Right atrium auricular region (tissue), 2 donors: ENCODE measurements at regions not wholly inside any gene's neighbourhood (a gene's known extent, or its start where the extent isn't known, plus 50 kb on each side); places are given as distances from the start of the nearest gene placed in this dataset.

Experiments
- DNase-seq: peaks from one replicate; pipeline ENCODE4 v3.0.0-alpha.2; 2019; ENCODE audit warnings: low spot score
- H3K27ac ChIP-seq, 2 donors: fragments of 200-600 bp; sonication (generic); 1 replicate in 1 of 2; 2 replicates in 1 of 2; pipeline ENCODE4 v1.5.1; 2016 to 2019
- H3K27me3 ChIP-seq, 2 donors: fragments of 200-600 bp; sonication (generic); one replicate each; pipeline versions ENCODE4 v1.5.1 to v1.6.0; 2017 to 2019
- H3K36me3 ChIP-seq: fragments of 200-600 bp; sonication (generic); one replicate; pipeline ENCODE4 v1.5.1; 2016
- H3K4me1 ChIP-seq, 2 donors: fragments of 200-600 bp; sonication (generic); one replicate each; pipeline versions ENCODE4 v1.5.1 to v1.6.0; 2017 to 2019
- H3K4me3 ChIP-seq, 2 donors: fragments of 200-600 bp; sonication (generic); 1 replicate in 1 of 2; 2 replicates in 1 of 2; pipeline ENCODE4 v1.5.1; 2017 to 2019; ENCODE audit warnings: mild to moderate bottlenecking in 1 of 2, moderate library complexity in 1 of 2
- H3K9me3 ChIP-seq, 2 donors: fragments of 200-600 bp; sonication (generic); one replicate each; pipeline ENCODE4 v1.5.1; 2019
- CTCF ChIP-seq, 2 donors: fragments of 200-600 bp; sonication (generic); IDR thresholded peaks; one replicate each; pipeline ENCODE4 v1.5.1; 2019; ENCODE audit warnings: antibody characterized with exemption in 2 of 2

- Histone ChIP-seq H3K27me3 (no peaks in the 10 kb centered on the region), H3K4me1 (no peaks in the 10 kb centered on the region), H3K4me3 (no peak overlapping the region), H3K9me3 (no peaks in the 10 kb centered on the region), H3K36me3 (no peaks in the 10 kb centered on the region), H3K27ac (no peak overlapping the region)
- DNase-seq, result no peak
- TF ChIP-seq CTCF (IDR thresholded peaks at IDR 0.05), result no peak
These were observed 156.2 kb downstream of the CDC5L start for GRCh38 chr6:44543664-44544063.

- no peak for TF ChIP-seq CTCF (IDR thresholded peaks at IDR 0.05)
- DNase-seq, result no peak
- Histone ChIP-seq H3K36me3 (no peaks in the 10 kb centered on the region), H3K27ac (no peak overlapping the region), H3K9me3 (no peaks in the 10 kb centered on the region), H3K4me1 (no peaks in the 10 kb centered on the region), H3K27me3 (no peaks in the 10 kb centered on the region), H3K4me3 (no peak overlapping the region)
These were observed 157.7 kb downstream of the CDC5L start for GRCh38 chr6:44545224-44545623.

- Histone ChIP-seq H3K27me3 (no peaks in the 10 kb centered on the region), H3K9me3 (no peaks in the 10 kb centered on the region), H3K36me3 (no peaks in the 10 kb centered on the region), H3K4me1 (no peaks in the 10 kb centered on the region), H3K4me3 (no peak overlapping the region), H3K27ac (no peak overlapping the region)
- DNase-seq, result no peak
- TF ChIP-seq CTCF (IDR thresholded peaks at IDR 0.05), result no peak
These were observed 160.8 kb downstream of the CDC5L start for GRCh38 chr6:44548319-44548718.

GRCh38 chr6:44549516-44549915, 162.0 kb downstream of the CDC5L start:
- no peaks in the 10 kb centered on the region for H3K27me3 ChIP-seq
- H3K4me1 ChIP-seq, result no peaks in the 10 kb centered on the region
- no peak overlapping the region for H3K27ac ChIP-seq
- TF ChIP-seq CTCF (IDR thresholded peaks at IDR 0.05), result no peak
- no peak overlapping the region for H3K4me3 ChIP-seq
- DNase-seq, result no peak
- H3K36me3 ChIP-seq, result no peaks in the 10 kb centered on the region
- no peaks in the 10 kb centered on the region for H3K9me3 ChIP-seq

GRCh38 chr6:44554194-44554593, 166.7 kb downstream of the CDC5L start:
- Histone ChIP-seq H3K27me3 (no peaks in the 10 kb centered on the region), H3K27ac (no peak overlapping the region), H3K4me3 (no peak overlapping the region), H3K4me1 (peaks cover 0 to under 1% of the 10 kb centered on the region in 2 donors), H3K36me3 (no peaks in the 10 kb centered on the region), H3K9me3 (no peaks in the 10 kb centered on the region)
- DNase-seq, result no peak
- no peak for TF ChIP-seq CTCF (IDR thresholded peaks at IDR 0.05)

- Histone ChIP-seq H3K27ac (no peak overlapping the region), H3K27me3 (no peaks in the 10 kb centered on the region), H3K36me3 (no peaks in the 10 kb centered on the region), H3K9me3 (no peaks in the 10 kb centered on the region), H3K4me1 (peaks cover 0 to 5% of the 10 kb centered on the region in 2 donors), H3K4me3 (no peak overlapping the region)
- DNase-seq, result no peak
- TF ChIP-seq CTCF (IDR thresholded peaks at IDR 0.05), result no peak
These were observed 167.4 kb downstream of the CDC5L start for GRCh38 chr6:44554861-44555260.
